HepG2 (cell line): ENCODE measurements at regions not wholly inside any gene's neighbourhood (a gene's known extent, or its start where the extent isn't known, plus 50 kb on each side); places are given as distances from the start of the nearest gene placed in this dataset.

ENCODE experiments used
- ATAC-seq: fragments of 200-7000 bp; cut with Tn5 transposase; 3 replicates; pipeline ENCODE4 v1.9.1; 2020; ENCODE audit warnings: mild to moderate bottlenecking, moderate library complexity
- BruUV-seq: library from RNA; stranded (reverse); fragments of 400-500 nt; replicated peaks from 2 replicates; lab custom pipeline; 2021; lab: Mats Ljungman, UMichigan
- CTCF ChIA-PET: fragments of 300-600 bp; formaldehyde crosslinking; extraction: SDS; loops from one replicate; lab custom pipeline; 2021; ENCODE audit warnings: low total read pairs, inconsistent platforms, low intra/inter-chr PET ratio; lab: Yijun Ruan, JAX
- POLR2A ChIA-PET: fragments of 350-600 bp; sonication (Branson Sonifier 250); formaldehyde crosslinking; loops from one replicate; lab custom pipeline; 2020; ENCODE audit warnings: antibody characterized with exemption, inconsistent platforms; lab: Yijun Ruan, JAX
- DNase-seq: peaks from one replicate; pipeline ENCODE4 v3.0.0-alpha.2; 2015; ENCODE audit warnings: low spot score
- FAIRE-seq: peaks from 3 replicates; lab custom pipeline; 2011; peaks lifted over from hg19 to GRCh38; lab: Jason Lieb, UNC
- H2AFZ ChIP-seq: one replicate; pipeline ENCODE4 v1.6.1; 2011; ENCODE audit warnings: low read length, inconsistent platforms
- H3K27ac ChIP-seq: fragments of 300-600 bp; 3 replicates; pipeline ENCODE4 v1.8.0; 2011; ENCODE audit warnings: mixed run types, mild to moderate bottlenecking, mixed read lengths, low read length, inconsistent platforms; ENCODE audit not compliant: insufficient read depth; ENCODE audit errors: extremely low read length
- H3K27me3 ChIP-seq, 2 experiments: fragments of 200-600 bp in 1 of 2; 2 replicates in 1 of 2; 3 replicates in 1 of 2; pipeline versions ENCODE4 v1.6.0 to v1.8.0; 2011; ENCODE audit warnings: low read length in 2 of 2, mild to moderate bottlenecking in 2 of 2, moderate library complexity in 2 of 2, inconsistent platforms in 1 of 2; ENCODE audit not compliant: insufficient read depth in 2 of 2, control insufficient read depth in 1 of 2
- H3K36me3 ChIP-seq, 2 experiments: fragments of 200-600 bp in 1 of 2; replicated peaks in 1 of 2; 2 replicates in 1 of 2; 3 replicates in 1 of 2; pipeline versions ENCODE4 v1.5.1 to v1.8.0; 2011; ENCODE audit warnings: low read length in 2 of 2, inconsistent platforms in 1 of 2; ENCODE audit not compliant: insufficient read depth in 2 of 2, control insufficient read depth in 1 of 2
- H3K4me1 ChIP-seq: 2 replicates; pipeline ENCODE4 v1.5.1; 2012; ENCODE audit warnings: low read length, inconsistent platforms; ENCODE audit not compliant: insufficient read depth
- H3K4me2 ChIP-seq: 2 replicates; pipeline ENCODE4 v1.6.0; 2011; ENCODE audit warnings: low read depth, low read length, inconsistent platforms
- H3K4me3 ChIP-seq, 3 experiments: fragments of 200-600 bp in 1 of 3; sonication (generic), shearing (Covaris generic) in 1 of 3; replicated peaks in 1 of 3; 2 replicates each; pipeline ENCODE4 v1.5.1; 2011 to 2016; ENCODE audit warnings: low read length in 3 of 3, inconsistent platforms in 2 of 3, low read depth in 2 of 3, mild to moderate bottlenecking in 2 of 3, control low read depth in 1 of 3, mixed read lengths in 1 of 3; ENCODE audit not compliant: insufficient read depth in 1 of 3
- H3K79me2 ChIP-seq: one replicate; pipeline ENCODE4 v1.6.1; 2011; ENCODE audit warnings: low read length, inconsistent platforms; ENCODE audit not compliant: insufficient read depth
- H3K9ac ChIP-seq: 2 replicates; pipeline ENCODE4 v1.6.0; 2011; ENCODE audit warnings: mild to moderate bottlenecking, low read depth, low read length, inconsistent platforms; ENCODE audit not compliant: insufficient read depth
- H3K9me3 ChIP-seq: 2 replicates; pipeline ENCODE4 v1.5.1; 2012; ENCODE audit warnings: mild to moderate bottlenecking, low read length
- H4K20me1 ChIP-seq: 2 replicates; pipeline ENCODE4 v1.6.0; 2011; ENCODE audit warnings: inconsistent platforms, mild to moderate bottlenecking, low read length, moderate library complexity; ENCODE audit not compliant: insufficient read depth
- ASH2L ChIP-seq: fragments of 300-600, 200-600 bp; sonication (generic); IDR thresholded peaks from 2 replicates; pipeline ENCODE4 v1.7.0; 2017; ENCODE audit warnings: low read depth, mild to moderate bottlenecking, moderate library complexity, mixed read lengths, low read length; ENCODE audit not compliant: insufficient read length
- FOXK1 ChIP-seq: sonication (generic); formaldehyde crosslinking; IDR thresholded peaks from 2 replicates; pipeline ENCODE4 v1.4.0; 2020; ENCODE audit warnings: low read depth, missing genetic modification reagents, borderline replicate concordance
- FOXK2 ChIP-seq: fragments of 450-650 bp; IDR thresholded peaks from 2 replicates; pipeline ENCODE4 v1.6.1; 2016
- KDM2A ChIP-seq: sonication (generic); formaldehyde crosslinking; IDR thresholded peaks from 2 replicates; pipeline ENCODE4 v1.4.0; 2020; ENCODE audit warnings: low read depth, missing genetic modification reagents, borderline replicate concordance
- MIER2 ChIP-seq: IDR thresholded peaks from 2 replicates; pipeline ENCODE4 v1.6.1; 2016; ENCODE audit warnings: missing biosample characterization, missing genetic modification reagents
- NFIB ChIP-seq: sonication (generic); formaldehyde crosslinking; IDR thresholded peaks from 2 replicates; pipeline ENCODE4 v1.9.0; 2021; ENCODE audit warnings: missing genetic modification reagents, mild to moderate bottlenecking, borderline replicate concordance
- SCMH1 ChIP-seq: sonication (generic); formaldehyde crosslinking; IDR thresholded peaks from 2 replicates; pipeline ENCODE4 v1.9.0; 2021; ENCODE audit warnings: missing genetic modification reagents, mild to moderate bottlenecking, borderline replicate concordance
- SMAD9 ChIP-seq: sonication (generic); formaldehyde crosslinking; IDR thresholded peaks from 2 replicates; pipeline ENCODE4 v1.5.1; 2020; ENCODE audit warnings: mild to moderate bottlenecking, missing genetic modification reagents
- ZBTB38 ChIP-seq: sonication (generic); formaldehyde crosslinking; IDR thresholded peaks from 2 replicates; pipeline ENCODE4 v1.5.1; 2020; ENCODE audit warnings: mild to moderate bottlenecking, missing genetic modification reagents
- ZBTB7B ChIP-seq: sonication (generic); formaldehyde crosslinking; IDR thresholded peaks from 2 replicates; pipeline ENCODE4 v1.4.0; 2020; ENCODE audit warnings: missing genetic modification reagents
- ZFAT ChIP-seq: sonication (generic); formaldehyde crosslinking; conservative IDR thresholded peaks from 2 replicates; pipeline ENCODE4 v1.8.1; 2023; ENCODE audit warnings: missing genetic modification reagents, inconsistent platforms
- ZNF557 ChIP-seq: sonication (generic); formaldehyde crosslinking; IDR thresholded peaks from 2 replicates; pipeline ENCODE4 v1.4.0; 2020; ENCODE audit warnings: missing genetic modification reagents
- ZNF670 ChIP-seq: sonication (generic); formaldehyde crosslinking; IDR thresholded peaks from 2 replicates; pipeline ENCODE4 v1.8.0; 2022; ENCODE audit warnings: mild to moderate bottlenecking, missing genetic modification reagents, borderline replicate concordance
- ZNF777 ChIP-seq: sonication (generic); formaldehyde crosslinking; IDR thresholded peaks from 2 replicates; pipeline ENCODE4 v1.4.0; 2020; ENCODE audit warnings: missing genetic modification reagents
- WGBS: methylation state at CpG from one replicate; pipeline ENCODE4 v1.1.6; 2017; ENCODE audit warnings: low lambda C conversion rate; 5-methylcytosine and 5-hydroxymethylcytosine counted together
- in situ Hi-C: cut with HindIII; loops from 2 replicates; pipeline ENCODE4 v1.10.0; 2017; ENCODE audit warnings: low pct_unique_long_range_greater_than_20kb; ENCODE audit not compliant: extremely low pct_ligation_motif_present
- intact Hi-C: fragments of 100-400 bp; cut with micrococcal nuclease; formaldehyde crosslinking; loops from one replicate; pipeline ENCODE4 v1.10.0; 2022; ENCODE audit not compliant: unreplicated experiment

DNA sequence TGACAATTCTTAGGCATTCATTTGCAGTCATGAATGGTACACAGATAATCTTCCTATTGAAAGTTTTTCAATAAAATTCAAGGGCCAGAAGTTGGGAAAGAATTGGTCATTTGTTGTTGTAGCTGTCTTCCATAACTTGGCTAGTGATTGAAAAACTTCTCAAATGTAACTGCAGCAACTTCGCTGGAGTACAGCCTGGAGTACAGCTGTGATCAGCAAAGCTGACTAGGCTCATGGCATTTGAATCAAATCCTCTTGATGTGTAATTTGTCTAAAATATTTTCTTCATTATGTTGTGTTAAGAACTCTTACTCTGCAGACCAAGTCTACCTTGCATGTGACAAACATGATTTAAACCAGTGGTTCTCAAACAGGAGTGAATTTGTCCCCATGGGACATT lies 226.5 kb upstream of the STEAP1 start:
- ChIA-PET CTCF (no interaction called here), POLR2A (no interaction called here)
- H3K4me1 ChIP-seq = no peaks in the 10 kb centered on the region
- ATAC-seq = no peak
- no peak for FAIRE-seq
- no peaks in the 10 kb centered on the region for H3K27me3 ChIP-seq
- DNase-seq = no peak
- no TSS peak for BruUV-seq
- no peak for TF ChIP-seq SMAD9 (CRISPR knock-in tag)
- TF ChIP-seq FOXK1 (CRISPR knock-in tag) = no peak
- no peak for TF ChIP-seq KDM2A (CRISPR knock-in tag)
- no peak for TF ChIP-seq MIER2
- no peak for TF ChIP-seq ASH2L
- TF ChIP-seq SCMH1 (CRISPR knock-in tag) = no peak
- TF ChIP-seq ZBTB7B = no peak
- no peak for TF ChIP-seq ZFAT
- no peak for TF ChIP-seq ZBTB38 (CRISPR knock-in tag)
- TF ChIP-seq NFIB (CRISPR knock-in tag) = no peak
- H3K9me3 ChIP-seq = no peaks in the 10 kb centered on the region
- H3K36me3 ChIP-seq = no peaks in the 10 kb centered on the region
- intact Hi-C loops (no loop called here), in situ Hi-C loops (no loop called here)
- no peak overlapping the region for H3K4me3 ChIP-seq
- no peaks in the 10 kb centered on the region for H3K79me2 ChIP-seq
- 0% methylated on average over 1 of the region's 1 CpG for WGBS
- no peak overlapping the region for H3K9ac ChIP-seq
- H3K4me2 ChIP-seq = no peak overlapping the region
- H2AFZ ChIP-seq = no peak overlapping the region
- no peaks in the 10 kb centered on the region for H4K20me1 ChIP-seq
- no peak overlapping the region for H3K27ac ChIP-seq

DNA sequence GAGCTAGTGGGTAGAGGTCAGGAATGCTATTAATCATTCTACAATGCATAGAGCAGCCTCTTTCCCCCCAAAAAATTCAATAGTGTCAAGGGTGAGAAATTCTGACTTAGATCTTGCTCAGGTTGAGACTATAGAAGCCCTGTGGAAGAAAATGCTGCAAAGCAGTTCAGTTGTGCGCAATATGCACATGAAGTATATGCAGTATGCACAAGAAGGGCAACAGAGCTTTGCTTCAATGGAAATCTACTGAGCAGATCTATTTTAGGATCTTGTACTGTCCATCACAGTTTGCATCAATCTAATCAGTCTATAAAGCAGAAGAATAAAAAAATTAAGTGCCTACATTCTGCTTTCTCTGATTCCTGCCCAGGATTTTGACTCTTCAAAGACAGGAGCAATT lies 225.8 kb upstream of the STEAP1 start:
- no peak for ATAC-seq
- Histone ChIP-seq H3K9ac (no peak overlapping the region), H3K36me3 (no peaks in the 10 kb centered on the region), H3K27ac (no peak overlapping the region), H3K27me3 (no peaks in the 10 kb centered on the region), H4K20me1 (no peaks in the 10 kb centered on the region), H3K79me2 (no peaks in the 10 kb centered on the region), H3K4me2 (no peak overlapping the region), H3K4me1 (no peaks in the 10 kb centered on the region), H3K4me3 (no peak overlapping the region), H2AFZ (no peak overlapping the region), H3K9me3 (no peaks in the 10 kb centered on the region)
- TF ChIP-seq ZNF670 (CRISPR knock-in tag) (no peak), ZNF777 (CRISPR knock-in tag) (no peak), FOXK2 (no peak), ZNF557 (CRISPR knock-in tag) (no peak)
- 6% methylated on average over 1 of the region's 1 CpG for WGBS
- CTCF ChIA-PET = no interaction called here
- POLR2A ChIA-PET = no interaction called here
- FAIRE-seq = no peak
- no TSS peak for BruUV-seq
- intact Hi-C loops = no loop called here
- no peak for DNase-seq
- in situ Hi-C loops = no loop called here
